GM23338 (cell line): ENCODE measurements at regions not wholly inside any gene's neighbourhood (a gene's known extent, or its start where the extent isn't known, plus 50 kb on each side); places are given as distances from the start of the nearest gene placed in this dataset.

Experiments
- ATAC-seq: fragments of 200-7000 bp; cut with Tn5 transposase; 3 replicates; pipeline ENCODE4 v1.9.1; 2020
- DNase-seq: peaks from one replicate; pipeline ENCODE4 v3.0.0-alpha.2; 2015; ENCODE audit warnings: low spot score
- H2AFZ ChIP-seq: fragments of 200-600 bp; sonication (generic); 2 replicates; pipeline ENCODE4 v1.8.0; 2016; ENCODE audit warnings: antibody characterized with exemption, mild to moderate bottlenecking, moderate library complexity
- H3F3A ChIP-seq: fragments of 200-600 bp; sonication (generic); replicated peaks from 2 replicates; pipeline ENCODE4 v1.8.0; 2017; ENCODE audit warnings: antibody characterized with exemption, mixed run types, low read depth
- H3K27ac ChIP-seq: fragments of 200-600 bp; sonication (generic); 2 replicates; pipeline ENCODE4 v1.6.1; 2016; ENCODE audit warnings: low read depth
- H3K27me3 ChIP-seq: fragments of 200-600 bp; sonication (generic); 2 replicates; pipeline ENCODE4 v1.8.0; 2016; ENCODE audit warnings: mild to moderate bottlenecking, mixed run types, moderate library complexity; ENCODE audit not compliant: insufficient read depth
- H3K36me3 ChIP-seq: fragments of 200-600 bp; sonication (generic); 2 replicates; pipeline ENCODE4 v1.8.0; 2016; ENCODE audit warnings: mild to moderate bottlenecking; ENCODE audit not compliant: insufficient read depth
- H3K4me1 ChIP-seq: fragments of 200-600 bp; sonication (generic); 2 replicates; pipeline ENCODE4 v1.8.0; 2016; ENCODE audit warnings: mild to moderate bottlenecking, moderate library complexity; ENCODE audit not compliant: insufficient read depth
- H3K4me2 ChIP-seq: fragments of 200-600 bp; sonication (generic); 2 replicates; pipeline ENCODE4 v1.7.1; 2017; ENCODE audit warnings: mixed run types
- H3K4me3 ChIP-seq: fragments of 200-600 bp; sonication (generic); 2 replicates; pipeline ENCODE4 v1.6.1; 2016; ENCODE audit warnings: mixed run types
- H3K79me2 ChIP-seq: fragments of 200-600 bp; sonication (generic); replicated peaks from 2 replicates; pipeline ENCODE4 v1.8.0; 2017; ENCODE audit warnings: mild to moderate bottlenecking; ENCODE audit not compliant: insufficient read depth
- H3K9me2 ChIP-seq: fragments of 200-600 bp; sonication (generic); 2 replicates; pipeline ENCODE4 v1.8.0; 2017; ENCODE audit not compliant: insufficient read depth
- H4K20me1 ChIP-seq: fragments of 200-600 bp; sonication (generic); replicated peaks from 2 replicates; pipeline ENCODE4 v1.8.0; 2017; ENCODE audit warnings: mild to moderate bottlenecking; ENCODE audit not compliant: insufficient read depth
- H3K27ac Mint-ChIP-seq: 2 replicates; pipeline ENCODE4 v1.8.0; 2020; ENCODE audit warnings: inconsistent platforms, mild to moderate bottlenecking, moderate library complexity, mixed read lengths
- H3K27me3 Mint-ChIP-seq: 3 replicates; pipeline ENCODE4 v1.8.0; 2022; ENCODE audit warnings: low read depth, mild to moderate bottlenecking, moderate library complexity, mixed read lengths, inconsistent platforms; ENCODE audit not compliant: insufficient read depth, poor library complexity
- H3K36me3 Mint-ChIP-seq: 3 replicates; pipeline ENCODE4 v1.8.0; 2021; ENCODE audit warnings: low read depth, mild to moderate bottlenecking, inconsistent platforms, moderate library complexity, mixed read lengths
- H3K4me1 Mint-ChIP-seq: 3 replicates; pipeline ENCODE4 v1.8.0; 2020; ENCODE audit warnings: mild to moderate bottlenecking, inconsistent platforms, mixed read lengths
- H3K4me3 Mint-ChIP-seq: 3 replicates; pipeline ENCODE4 v1.8.0; 2021; ENCODE audit warnings: moderate library complexity, mild to moderate bottlenecking, inconsistent platforms, mixed read lengths
- H3K9me3 Mint-ChIP-seq: 3 replicates; pipeline ENCODE4 v1.8.0; 2020; ENCODE audit warnings: moderate library complexity, mild to moderate bottlenecking, inconsistent platforms, mixed read lengths
- CREB1 ChIP-seq: fragments of 250-450 bp; sonication (Bioruptor Pico); IDR thresholded peaks from 2 replicates; pipeline ENCODE4 v1.5.0; 2020; ENCODE audit warnings: low read depth, mild to moderate bottlenecking, moderate library complexity
- NANOG ChIP-seq: IDR thresholded peaks from 2 replicates; pipeline ENCODE4 v1.6.1; 2016; ENCODE audit warnings: antibody characterized with exemption, borderline replicate concordance
- POLR2AphosphoS5 ChIP-seq: IDR thresholded peaks from 2 replicates; pipeline ENCODE4 v1.6.1; 2016; ENCODE audit warnings: antibody characterized with exemption, low read depth
- ZNF114 ChIP-seq: fragments of 250-450 bp; sonication (Bioruptor Pico); IDR thresholded peaks from 2 replicates; pipeline ENCODE4 v1.5.0; 2020; ENCODE audit warnings: mild to moderate bottlenecking, moderate library complexity
- ZNF331 ChIP-seq: fragments of 250-450 bp; sonication (Bioruptor Pico); IDR thresholded peaks from 2 replicates; pipeline ENCODE4 v1.5.0; 2020; ENCODE audit warnings: low read depth, mild to moderate bottlenecking, moderate library complexity
- TF ChIP-seq, protein P1 (sequence below): fragments of 250-450 bp; sonication (Bioruptor Pico); IDR thresholded peaks from 2 replicates; pipeline ENCODE4 v1.5.0; 2020; ENCODE audit warnings: mild to moderate bottlenecking, moderate library complexity
- TF ChIP-seq, protein P2 (sequence below), 2 experiments: fragments of 200-600 bp in 1 of 2; sonication (generic) in 1 of 2; conservative IDR thresholded peaks; 2 replicates each; pipeline versions ENCODE4 v1.5.1 to v1.6.1; 2016 to 2017; ENCODE audit warnings: antibody characterized with exemption in 2 of 2, low read depth in 2 of 2, mild to moderate bottlenecking in 2 of 2, moderate library complexity in 1 of 2

DNA sequence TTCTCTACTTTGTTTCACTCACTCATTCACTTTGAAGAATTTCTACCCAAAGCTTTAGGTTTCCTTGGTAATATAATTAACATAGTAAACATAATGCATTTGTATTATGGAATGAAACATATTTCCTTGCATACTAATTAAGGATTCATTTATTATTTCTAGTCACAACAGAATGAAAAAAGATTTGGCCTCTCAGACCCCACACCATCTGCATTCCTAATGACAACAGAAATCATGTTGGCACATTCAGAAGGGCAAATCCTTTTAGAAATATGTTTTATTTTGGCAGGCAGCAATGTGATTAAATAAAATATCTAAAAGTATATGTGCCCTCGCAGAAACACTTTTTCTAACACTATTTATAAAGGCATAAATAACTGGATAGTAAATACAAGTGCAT, 163.4 kb downstream of the HTR1B start:
- Mint-ChIP-seq H3K27ac (no peak overlapping the region), H3K27me3 (peaks cover 2% of the 10 kb centered on the region), H3K4me3 (no peak overlapping the region), H3K36me3 (no peaks in the 10 kb centered on the region), H3K4me1 (no peaks in the 10 kb centered on the region), H3K9me3 (no peaks in the 10 kb centered on the region)
- Histone ChIP-seq H3K79me2 (no peaks in the 10 kb centered on the region), H3K27ac (no peak overlapping the region), H3K4me1 (no peaks in the 10 kb centered on the region), H3K27me3 (no peaks in the 10 kb centered on the region), H3K9me2 (no peaks in the 10 kb centered on the region), H3F3A (no peaks in the 10 kb centered on the region), H3K4me2 (no peak overlapping the region), H3K36me3 (no peaks in the 10 kb centered on the region), H4K20me1 (no peaks in the 10 kb centered on the region), H3K4me3 (no peak overlapping the region), H2AFZ (no peak overlapping the region)
- DNase-seq (no peak), ATAC-seq (no peak)
- TF ChIP-seq ZNF114, result no peak
- TF ChIP-seq ZNF331 (CRISPR knock-in tag), result no peak
- TF ChIP-seq, protein P1, sequence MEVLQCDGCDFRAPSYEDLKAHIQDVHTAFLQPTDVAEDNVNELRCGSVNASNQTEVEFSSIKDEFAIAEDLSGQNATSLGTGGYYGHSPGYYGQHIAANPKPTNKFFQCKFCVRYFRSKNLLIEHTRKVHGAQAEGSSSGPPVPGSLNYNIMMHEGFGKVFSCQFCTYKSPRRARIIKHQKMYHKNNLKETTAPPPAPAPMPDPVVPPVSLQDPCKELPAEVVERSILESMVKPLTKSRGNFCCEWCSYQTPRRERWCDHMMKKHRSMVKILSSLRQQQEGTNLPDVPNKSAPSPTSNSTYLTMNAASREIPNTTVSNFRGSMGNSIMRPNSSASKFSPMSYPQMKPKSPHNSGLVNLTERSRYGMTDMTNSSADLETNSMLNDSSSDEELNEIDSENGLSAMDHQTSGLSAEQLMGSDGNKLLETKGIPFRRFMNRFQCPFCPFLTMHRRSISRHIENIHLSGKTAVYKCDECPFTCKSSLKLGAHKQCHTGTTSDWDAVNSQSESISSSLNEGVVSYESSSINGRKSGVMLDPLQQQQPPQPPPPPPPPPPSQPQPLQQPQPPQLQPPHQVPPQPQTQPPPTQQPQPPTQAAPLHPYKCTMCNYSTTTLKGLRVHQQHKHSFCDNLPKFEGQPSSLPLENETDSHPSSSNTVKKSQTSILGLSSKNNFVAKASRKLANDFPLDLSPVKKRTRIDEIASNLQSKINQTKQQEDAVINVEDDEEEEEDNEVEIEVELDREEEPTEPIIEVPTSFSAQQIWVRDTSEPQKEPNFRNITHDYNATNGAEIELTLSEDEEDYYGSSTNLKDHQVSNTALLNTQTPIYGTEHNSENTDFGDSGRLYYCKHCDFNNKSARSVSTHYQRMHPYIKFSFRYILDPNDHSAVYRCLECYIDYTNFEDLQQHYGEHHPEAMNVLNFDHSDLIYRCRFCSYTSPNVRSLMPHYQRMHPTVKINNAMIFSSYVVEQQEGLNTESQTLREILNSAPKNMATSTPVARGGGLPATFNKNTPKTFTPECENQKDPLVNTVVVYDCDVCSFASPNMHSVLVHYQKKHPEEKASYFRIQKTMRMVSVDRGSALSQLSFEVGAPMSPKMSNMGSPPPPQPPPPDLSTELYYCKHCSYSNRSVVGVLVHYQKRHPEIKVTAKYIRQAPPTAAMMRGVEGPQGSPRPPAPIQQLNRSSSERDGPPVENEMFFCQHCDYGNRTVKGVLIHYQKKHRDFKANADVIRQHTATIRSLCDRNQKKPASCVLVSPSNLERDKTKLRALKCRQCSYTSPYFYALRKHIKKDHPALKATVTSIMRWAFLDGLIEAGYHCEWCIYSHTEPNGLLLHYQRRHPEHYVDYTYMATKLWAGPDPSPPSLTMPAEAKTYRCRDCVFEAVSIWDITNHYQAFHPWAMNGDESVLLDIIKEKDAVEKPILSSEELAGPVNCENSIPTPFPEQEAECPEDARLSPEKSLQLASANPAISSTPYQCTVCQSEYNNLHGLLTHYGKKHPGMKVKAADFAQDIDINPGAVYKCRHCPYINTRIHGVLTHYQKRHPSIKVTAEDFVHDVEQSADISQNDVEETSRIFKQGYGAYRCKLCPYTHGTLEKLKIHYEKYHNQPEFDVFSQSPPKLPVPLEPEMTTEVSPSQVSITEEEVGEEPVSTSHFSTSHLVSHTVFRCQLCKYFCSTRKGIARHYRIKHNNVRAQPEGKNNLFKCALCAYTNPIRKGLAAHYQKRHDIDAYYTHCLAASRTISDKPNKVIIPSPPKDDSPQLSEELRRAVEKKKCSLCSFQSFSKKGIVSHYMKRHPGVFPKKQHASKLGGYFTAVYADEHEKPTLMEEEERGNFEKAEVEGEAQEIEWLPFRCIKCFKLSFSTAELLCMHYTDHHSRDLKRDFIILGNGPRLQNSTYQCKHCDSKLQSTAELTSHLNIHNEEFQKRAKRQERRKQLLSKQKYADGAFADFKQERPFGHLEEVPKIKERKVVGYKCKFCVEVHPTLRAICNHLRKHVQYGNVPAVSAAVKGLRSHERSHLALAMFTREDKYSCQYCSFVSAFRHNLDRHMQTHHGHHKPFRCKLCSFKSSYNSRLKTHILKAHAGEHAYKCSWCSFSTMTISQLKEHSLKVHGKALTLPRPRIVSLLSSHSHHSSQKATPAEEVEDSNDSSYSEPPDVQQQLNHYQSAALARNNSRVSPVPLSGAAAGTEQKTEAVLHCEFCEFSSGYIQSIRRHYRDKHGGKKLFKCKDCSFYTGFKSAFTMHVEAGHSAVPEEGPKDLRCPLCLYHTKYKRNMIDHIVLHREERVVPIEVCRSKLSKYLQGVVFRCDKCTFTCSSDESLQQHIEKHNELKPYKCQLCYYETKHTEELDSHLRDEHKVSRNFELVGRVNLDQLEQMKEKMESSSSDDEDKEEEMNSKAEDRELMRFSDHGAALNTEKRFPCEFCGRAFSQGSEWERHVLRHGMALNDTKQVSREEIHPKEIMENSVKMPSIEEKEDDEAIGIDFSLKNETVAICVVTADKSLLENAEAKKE (CRISPR knock-in tag), result no peak
- no peak for TF ChIP-seq POLR2AphosphoS5
- no peak for TF ChIP-seq NANOG
- TF ChIP-seq CREB1, result no peak
- TF ChIP-seq, protein P2, sequence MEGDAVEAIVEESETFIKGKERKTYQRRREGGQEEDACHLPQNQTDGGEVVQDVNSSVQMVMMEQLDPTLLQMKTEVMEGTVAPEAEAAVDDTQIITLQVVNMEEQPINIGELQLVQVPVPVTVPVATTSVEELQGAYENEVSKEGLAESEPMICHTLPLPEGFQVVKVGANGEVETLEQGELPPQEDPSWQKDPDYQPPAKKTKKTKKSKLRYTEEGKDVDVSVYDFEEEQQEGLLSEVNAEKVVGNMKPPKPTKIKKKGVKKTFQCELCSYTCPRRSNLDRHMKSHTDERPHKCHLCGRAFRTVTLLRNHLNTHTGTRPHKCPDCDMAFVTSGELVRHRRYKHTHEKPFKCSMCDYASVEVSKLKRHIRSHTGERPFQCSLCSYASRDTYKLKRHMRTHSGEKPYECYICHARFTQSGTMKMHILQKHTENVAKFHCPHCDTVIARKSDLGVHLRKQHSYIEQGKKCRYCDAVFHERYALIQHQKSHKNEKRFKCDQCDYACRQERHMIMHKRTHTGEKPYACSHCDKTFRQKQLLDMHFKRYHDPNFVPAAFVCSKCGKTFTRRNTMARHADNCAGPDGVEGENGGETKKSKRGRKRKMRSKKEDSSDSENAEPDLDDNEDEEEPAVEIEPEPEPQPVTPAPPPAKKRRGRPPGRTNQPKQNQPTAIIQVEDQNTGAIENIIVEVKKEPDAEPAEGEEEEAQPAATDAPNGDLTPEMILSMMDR (conservative IDR thresholded peaks at IDR 0.05; ENCODE audit: low read depth in 2 of 2), result no peak
